Mesenchymal stem cell (in vitro differentiated cells and primary cell): ENCODE measurements at regions not wholly inside any gene's neighbourhood (a gene's known extent, or its start where the extent isn't known, plus 50 kb on each side); places are given as distances from the start of the nearest gene placed in this dataset.

ENCODE experiments used
- DNase-seq: peaks from one replicate; pipeline ENCODE4 v3.0.0-alpha.2; 2013
- H2AFZ ChIP-seq: one replicate; pipeline ENCODE4 v1.6.1; 2013; ENCODE audit warnings: low read depth, mild to moderate bottlenecking, control low read depth, inconsistent platforms, low read length, moderate library complexity
- H2AK5ac ChIP-seq: 2 replicates; pipeline ENCODE4 v1.6.1; 2013; ENCODE audit warnings: low read length, moderate library complexity, mild to moderate bottlenecking, inconsistent platforms; ENCODE audit not compliant: severe bottlenecking
- H2BK120ac ChIP-seq: one replicate; pipeline ENCODE4 v1.6.1; 2013; ENCODE audit warnings: low read depth, mild to moderate bottlenecking, inconsistent platforms, low read length, moderate library complexity
- H2BK12ac ChIP-seq, 2 experiments: one replicate each; pipeline ENCODE4 v1.6.1; 2013; ENCODE audit warnings: inconsistent platforms in 2 of 2, low read length in 2 of 2, mild to moderate bottlenecking in 2 of 2, moderate library complexity in 2 of 2, control low read depth in 1 of 2
- H2BK15ac ChIP-seq: one replicate; pipeline ENCODE4 v1.6.1; 2013; ENCODE audit warnings: mild to moderate bottlenecking, low read depth, inconsistent platforms; ENCODE audit not compliant: poor library complexity, severe bottlenecking
- H2BK5ac ChIP-seq: 2 replicates; pipeline ENCODE4 v1.6.1; 2013; ENCODE audit warnings: low read depth, mild to moderate bottlenecking, low read length, control low read depth, inconsistent platforms; ENCODE audit not compliant: poor library complexity, severe bottlenecking
- H3K14ac ChIP-seq, 2 experiments: one replicate each; pipeline ENCODE4 v1.6.1; 2013; ENCODE audit warnings: inconsistent platforms in 2 of 2, low read length in 2 of 2, control low read depth in 1 of 2, mild to moderate bottlenecking in 1 of 2, moderate library complexity in 1 of 2
- H3K18ac ChIP-seq, 2 experiments: one replicate each; pipeline ENCODE4 v1.6.1; 2013; ENCODE audit warnings: inconsistent platforms in 2 of 2, low read length in 2 of 2, control low read depth in 1 of 2, low read depth in 1 of 2, mild to moderate bottlenecking in 1 of 2
- H3K23ac ChIP-seq, 2 experiments: one replicate each; pipeline ENCODE4 v1.6.1; 2013; ENCODE audit warnings: inconsistent platforms in 2 of 2, low read length in 2 of 2, mild to moderate bottlenecking in 2 of 2, moderate library complexity in 2 of 2, control low read depth in 1 of 2
- H3K27ac ChIP-seq: 2 replicates; pipeline ENCODE4 v1.5.1; 2013; ENCODE audit warnings: mild to moderate bottlenecking, moderate library complexity, low read length, control low read depth, inconsistent platforms; ENCODE audit not compliant: poor library complexity, severe bottlenecking
- H3K27me3 ChIP-seq, 2 experiments: 2 replicates each; pipeline versions ENCODE4 v1.6.1 to v1.7.0; 2013; ENCODE audit warnings: low read length in 2 of 2, mild to moderate bottlenecking in 2 of 2, moderate library complexity in 2 of 2, control low read depth in 1 of 2, inconsistent platforms in 1 of 2; ENCODE audit not compliant: control insufficient read depth in 1 of 2, insufficient read depth in 1 of 2
- H3K36me3 ChIP-seq, 2 experiments: 2 replicates each; pipeline versions ENCODE4 v1.6.1 to v1.7.0; 2013; ENCODE audit warnings: low read length in 2 of 2, control low read depth in 1 of 2, inconsistent platforms in 1 of 2, low read depth in 1 of 2, mild to moderate bottlenecking in 1 of 2; ENCODE audit not compliant: insufficient read depth in 2 of 2, control insufficient read depth in 1 of 2
- H3K4ac ChIP-seq, 2 experiments: one replicate each; pipeline ENCODE4 v1.6.1; 2013; ENCODE audit warnings: inconsistent platforms in 2 of 2, low read length in 2 of 2, mild to moderate bottlenecking in 2 of 2, moderate library complexity in 2 of 2, control low read depth in 1 of 2, low read depth in 1 of 2
- H3K4me1 ChIP-seq: 2 replicates; pipeline ENCODE4 v1.6.1; 2013; ENCODE audit warnings: low read depth, low read length, control low read depth; ENCODE audit not compliant: control insufficient read depth, insufficient read depth
- H3K4me2 ChIP-seq: 2 replicates; pipeline ENCODE4 v1.6.1; 2013; ENCODE audit warnings: low read length, mild to moderate bottlenecking, inconsistent platforms; ENCODE audit not compliant: poor library complexity, severe bottlenecking
- H3K4me3 ChIP-seq, 2 experiments: 2 replicates each; pipeline versions ENCODE4 v1.5.1 to v1.7.0; 2013; ENCODE audit warnings: low read length in 2 of 2, mild to moderate bottlenecking in 2 of 2, control low read depth in 1 of 2, low read depth in 1 of 2; ENCODE audit not compliant: insufficient read depth in 1 of 2
- H3K79me1 ChIP-seq: replicated peaks from 2 replicates; pipeline ENCODE4 v1.6.1; 2013; ENCODE audit warnings: mild to moderate bottlenecking, control low read depth, low read length, inconsistent platforms; ENCODE audit not compliant: poor library complexity, severe bottlenecking
- H3K9ac ChIP-seq: 2 replicates; pipeline ENCODE4 v1.7.0; 2013; ENCODE audit warnings: mild to moderate bottlenecking, low read length, moderate library complexity
- H3K9me3 ChIP-seq: 2 replicates; pipeline ENCODE4 v1.7.0; 2013; ENCODE audit warnings: mild to moderate bottlenecking, low read length; ENCODE audit not compliant: control insufficient read depth
- H4K8ac ChIP-seq: one replicate; pipeline ENCODE4 v1.6.1; 2013; ENCODE audit warnings: inconsistent platforms, mild to moderate bottlenecking, low read length, moderate library complexity
- H4K91ac ChIP-seq: one replicate; pipeline ENCODE4 v1.6.1; 2013; ENCODE audit warnings: mild to moderate bottlenecking, low read length, inconsistent platforms
- WGBS: methylation state at CpG from one replicate; pipeline ENCODE4 v1.1.7; 2013; ENCODE audit warnings: mixed read lengths; 5-methylcytosine and 5-hydroxymethylcytosine counted together

DNA sequence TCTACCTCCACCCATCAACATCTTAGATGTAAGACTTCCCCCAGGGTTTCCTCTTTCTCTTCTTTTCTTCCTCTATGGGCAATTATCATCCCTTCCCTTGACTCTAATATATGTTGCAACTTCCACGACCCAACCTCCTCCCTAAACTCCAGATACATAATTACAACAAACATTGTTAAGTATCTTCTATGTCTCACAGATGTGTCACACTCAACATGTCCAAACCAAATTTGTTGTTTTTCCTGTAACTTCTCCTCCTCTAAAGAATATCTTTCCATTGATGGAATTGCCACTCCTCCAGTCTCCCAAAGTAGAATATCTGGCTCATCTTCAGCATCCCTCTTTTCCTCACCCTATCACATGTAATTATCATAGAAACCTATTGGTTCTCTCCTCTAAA, 314.2 kb downstream of the RWDD3 start:
- no peak overlapping the region for H2BK12ac ChIP-seq
- no peaks in the 10 kb centered on the region for H3K36me3 ChIP-seq
- H4K8ac ChIP-seq, result no peak overlapping the region
- H3K4ac ChIP-seq, result no peak overlapping the region
- H2AK5ac ChIP-seq, result no peak overlapping the region
- no peak overlapping the region for H4K91ac ChIP-seq
- no peak overlapping the region for H2AFZ ChIP-seq
- no peak overlapping the region for H2BK15ac ChIP-seq
- H3K4me1 ChIP-seq, result no peaks in the 10 kb centered on the region
- H3K14ac ChIP-seq, result no peak overlapping the region
- no peak overlapping the region for H2BK5ac ChIP-seq
- WGBS, result 59% methylated on average over 1 of the region's 1 CpG
- no peak overlapping the region for H3K4me2 ChIP-seq
- no peak for DNase-seq
- no peak overlapping the region for H3K27ac ChIP-seq
- no peak overlapping the region for H3K4me3 ChIP-seq
- H3K9ac ChIP-seq, result no peak overlapping the region
- H3K27me3 ChIP-seq, result no peaks in the 10 kb centered on the region
- H3K23ac ChIP-seq, result no peak overlapping the region
- H2BK120ac ChIP-seq, result no peak overlapping the region
- H3K79me1 ChIP-seq, result no peaks in the 10 kb centered on the region
- H3K18ac ChIP-seq, result no peak overlapping the region
- no peaks in the 10 kb centered on the region for H3K9me3 ChIP-seq

DNA sequence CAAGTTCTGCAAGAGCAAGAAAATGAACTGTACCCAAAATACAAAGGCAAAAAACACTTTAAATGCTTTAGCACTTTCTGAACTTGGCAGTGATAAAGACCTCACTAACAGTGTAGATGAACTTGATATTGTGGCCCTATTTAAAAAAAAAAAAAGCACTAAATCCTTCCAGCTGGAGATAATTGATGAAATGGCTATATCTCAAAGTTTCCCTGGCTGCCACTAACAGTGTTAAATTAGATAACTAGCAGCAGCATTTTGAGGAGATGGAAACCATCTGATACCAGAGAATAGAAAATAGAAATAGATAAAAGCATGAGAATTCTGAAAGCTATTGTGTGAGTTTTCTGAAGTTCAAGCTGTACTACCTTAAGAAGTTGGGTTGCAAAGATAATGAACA, 317.2 kb downstream of the RWDD3 start:
- no peaks in the 10 kb centered on the region for H3K4me1 ChIP-seq
- no peak overlapping the region for H4K91ac ChIP-seq
- H2AK5ac ChIP-seq, result no peak overlapping the region
- H3K4me3 ChIP-seq, result no peak overlapping the region
- no peak overlapping the region for H2AFZ ChIP-seq
- H3K14ac ChIP-seq, result no peak overlapping the region
- H3K36me3 ChIP-seq, result no peaks in the 10 kb centered on the region
- H4K8ac ChIP-seq, result no peak overlapping the region
- no peak overlapping the region for H2BK15ac ChIP-seq
- no peak overlapping the region for H3K9ac ChIP-seq
- H2BK120ac ChIP-seq, result no peak overlapping the region
- H2BK12ac ChIP-seq, result no peak overlapping the region
- no peak overlapping the region for H3K27ac ChIP-seq
- no peak overlapping the region for H3K23ac ChIP-seq
- no peak overlapping the region for H2BK5ac ChIP-seq
- no peak overlapping the region for H3K4ac ChIP-seq
- no peak overlapping the region for H3K4me2 ChIP-seq
- DNase-seq, result no peak
- H3K27me3 ChIP-seq, result no peaks in the 10 kb centered on the region
- peaks cover 3% of the 10 kb centered on the region for H3K9me3 ChIP-seq
- no peak overlapping the region for H3K18ac ChIP-seq
- H3K79me1 ChIP-seq, result no peaks in the 10 kb centered on the region

DNA sequence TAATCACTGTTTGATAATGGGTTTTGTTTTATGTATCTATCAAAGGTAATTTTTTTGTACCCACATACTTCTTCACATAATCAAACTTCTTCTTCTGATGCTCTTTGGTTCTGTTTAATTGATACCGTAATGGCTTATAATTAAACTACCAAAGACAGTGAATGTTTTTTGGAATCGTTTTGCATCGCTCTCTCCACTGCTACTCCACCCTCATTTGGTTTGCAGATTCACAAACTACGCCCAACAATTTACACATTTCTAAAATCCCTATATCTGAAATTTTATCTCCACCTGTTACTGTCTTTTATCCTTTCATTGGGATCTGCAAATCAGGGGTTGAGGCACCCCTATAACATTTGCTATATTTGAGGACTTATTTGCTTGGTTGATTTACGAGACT, 319.6 kb downstream of the RWDD3 start:
- Histone ChIP-seq H3K9me3 (peaks cover 9% of the 10 kb centered on the region), H3K14ac (no peak overlapping the region), H3K9ac (no peak overlapping the region), H3K27ac (no peak overlapping the region), H3K18ac (no peak overlapping the region), H3K79me1 (no peaks in the 10 kb centered on the region), H4K8ac (no peak overlapping the region), H3K4me3 (no peak overlapping the region), H3K23ac (no peak overlapping the region), H3K4me1 (no peaks in the 10 kb centered on the region), H3K4ac (no peak overlapping the region), H2BK12ac (no peak overlapping the region), H3K36me3 (no peaks in the 10 kb centered on the region), H2BK5ac (no peak overlapping the region), H2BK15ac (no peak overlapping the region), H3K4me2 (no peak overlapping the region), H3K27me3 (no peaks in the 10 kb centered on the region), H2BK120ac (no peak overlapping the region), H2AFZ (no peak overlapping the region), H4K91ac (no peak overlapping the region), H2AK5ac (no peak overlapping the region)
- no peak for DNase-seq
- 84% methylated on average over 4 of the region's 5 CpGs for WGBS

DNA sequence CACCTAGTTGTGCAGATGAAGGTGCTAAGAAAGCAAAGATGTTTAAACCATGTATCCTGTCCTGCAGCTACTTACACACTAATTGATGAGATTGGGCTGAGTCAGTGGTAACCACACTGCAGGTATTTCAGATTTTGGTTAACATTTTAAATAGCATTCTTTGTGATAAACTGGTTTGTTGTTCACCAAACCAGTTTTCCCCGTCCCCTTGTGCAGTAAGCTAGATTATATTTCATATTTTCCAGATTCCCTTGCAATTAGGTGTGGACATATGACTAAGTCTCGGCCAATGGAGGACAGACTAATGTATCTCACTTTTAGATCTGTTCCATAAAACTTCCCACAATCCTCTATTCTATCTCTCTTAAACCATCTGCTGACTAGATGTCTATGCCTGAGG, 320.4 kb downstream of the RWDD3 start:
- Histone ChIP-seq H3K79me1 (no peaks in the 10 kb centered on the region), H3K23ac (no peak overlapping the region), H3K18ac (no peak overlapping the region), H2BK120ac (no peak overlapping the region), H3K4me3 (no peak overlapping the region), H3K14ac (no peak overlapping the region), H3K9ac (no peak overlapping the region), H4K8ac (no peak overlapping the region), H3K9me3 (peaks cover 14% of the 10 kb centered on the region), H3K36me3 (no peaks in the 10 kb centered on the region), H2AK5ac (no peak overlapping the region), H3K4me1 (no peaks in the 10 kb centered on the region), H3K27me3 (no peaks in the 10 kb centered on the region), H2BK12ac (no peak overlapping the region), H3K4me2 (no peak overlapping the region), H3K27ac (no peak overlapping the region), H2BK15ac (no peak overlapping the region), H2BK5ac (no peak overlapping the region), H3K4ac (no peak overlapping the region), H2AFZ (no peak overlapping the region), H4K91ac (no peak overlapping the region)
- WGBS, result 55% methylated on average over 2 of the region's 2 CpGs
- DNase-seq, result no peak
